Spinal cord (tissue), 9 donors: ENCODE measurements at regions not wholly inside any gene's neighbourhood (a gene's known extent, or its start where the extent isn't known, plus 50 kb on each side); places are given as distances from the start of the nearest gene placed in this dataset.

Experiments
- DNase-seq, 6 donors: peaks; one replicate each; pipeline versions ENCODE4 v3.0.0 to v3.0.0-alpha.2; 2013 to 2015; ENCODE audit warnings: low spot score in 6 of 6, low read depth in 4 of 6
- H3K27ac ChIP-seq: one replicate; pipeline ENCODE4 v1.5.1; 2013; ENCODE audit warnings: low read depth, low read length, control low read depth
- H3K27me3 ChIP-seq: one replicate; pipeline ENCODE4 v1.6.1; 2013; ENCODE audit warnings: low read length; ENCODE audit not compliant: control insufficient read depth, insufficient read depth
- H3K36me3 ChIP-seq: one replicate; pipeline ENCODE4 v1.6.1; 2013; ENCODE audit warnings: low read length; ENCODE audit not compliant: control insufficient read depth, insufficient read depth
- H3K4me1 ChIP-seq: one replicate; pipeline ENCODE4 v1.6.1; 2013; ENCODE audit warnings: low read length; ENCODE audit not compliant: control insufficient read depth, insufficient read depth
- H3K4me3 ChIP-seq: one replicate; pipeline ENCODE4 v1.5.1; 2013; ENCODE audit warnings: low read depth, low read length, control low read depth
- H3K9me3 ChIP-seq: one replicate; pipeline ENCODE4 v1.6.1; 2013; ENCODE audit warnings: low read length; ENCODE audit not compliant: control insufficient read depth, insufficient read depth
- WGBS: methylation state at CpG from one replicate; pipeline ENCODE4 v1.1.5; 2013; ENCODE audit warnings: missing lambda C conversion rate; ENCODE audit not compliant: insufficient coverage; 5-methylcytosine and 5-hydroxymethylcytosine counted together
- donor health status: healthy.

DNA sequence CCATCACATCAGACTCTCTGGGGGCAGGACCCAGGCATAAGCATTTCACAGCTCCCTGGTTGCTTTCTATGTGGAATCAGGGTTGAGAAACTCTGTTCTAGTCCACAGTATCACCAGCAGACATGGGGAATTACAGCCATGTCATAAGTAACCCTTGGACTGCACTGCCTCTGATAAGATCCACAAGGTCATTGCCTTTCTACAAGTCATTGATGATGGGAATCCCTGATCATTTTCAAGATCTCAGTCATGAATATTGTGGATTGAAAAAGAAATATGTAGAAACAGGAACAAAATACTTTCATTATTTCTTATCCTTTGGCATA lies 304.1 kb downstream of the KLF6 start:
- Histone ChIP-seq H3K27ac (no peak overlapping the region), H3K4me3 (no peak overlapping the region), H3K36me3 (no peaks in the 10 kb centered on the region), H3K4me1 (peaks cover 15% of the 10 kb centered on the region), H3K9me3 (no peaks in the 10 kb centered on the region), H3K27me3 (no peaks in the 10 kb centered on the region)
- DNase-seq = no peak

DNA sequence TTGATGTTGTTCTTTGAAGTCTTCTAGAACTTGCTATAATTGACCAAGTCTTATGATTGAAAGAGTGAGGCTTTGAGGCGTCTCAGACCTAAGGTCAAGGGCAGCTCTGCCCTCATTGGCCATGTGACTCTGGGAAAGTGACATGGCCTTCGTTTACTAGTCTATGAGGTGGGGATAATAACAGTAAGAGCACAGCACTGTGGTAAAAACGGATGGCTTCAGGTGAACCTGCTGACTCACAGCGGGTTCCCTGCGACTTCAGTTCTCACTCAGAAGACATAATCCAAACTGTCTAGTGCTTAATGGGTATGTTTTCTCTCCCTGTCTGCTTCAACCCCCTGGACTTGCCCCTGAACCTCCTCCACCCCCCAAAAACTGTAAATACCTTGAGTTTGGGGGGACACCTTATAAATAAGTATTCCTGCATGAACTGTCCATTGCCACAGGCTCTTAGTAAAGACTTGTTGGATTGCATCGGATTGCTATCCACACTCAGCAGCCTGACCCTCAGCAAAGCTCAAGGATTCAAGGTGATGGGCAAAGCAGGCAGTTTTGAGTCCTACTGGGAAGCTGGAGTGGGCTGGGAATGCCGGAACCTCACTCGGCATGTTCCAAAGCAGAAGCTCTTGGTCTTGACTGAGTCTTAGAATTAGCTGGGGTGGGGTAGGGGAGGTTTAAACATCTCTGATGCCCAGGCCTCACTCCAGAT lies 304.6 kb downstream of the KLF6 start:
- H3K4me1 ChIP-seq = peaks cover 14% of the 10 kb centered on the region
- 89% methylated on average over 3 of the region's 8 CpGs for WGBS

DNA sequence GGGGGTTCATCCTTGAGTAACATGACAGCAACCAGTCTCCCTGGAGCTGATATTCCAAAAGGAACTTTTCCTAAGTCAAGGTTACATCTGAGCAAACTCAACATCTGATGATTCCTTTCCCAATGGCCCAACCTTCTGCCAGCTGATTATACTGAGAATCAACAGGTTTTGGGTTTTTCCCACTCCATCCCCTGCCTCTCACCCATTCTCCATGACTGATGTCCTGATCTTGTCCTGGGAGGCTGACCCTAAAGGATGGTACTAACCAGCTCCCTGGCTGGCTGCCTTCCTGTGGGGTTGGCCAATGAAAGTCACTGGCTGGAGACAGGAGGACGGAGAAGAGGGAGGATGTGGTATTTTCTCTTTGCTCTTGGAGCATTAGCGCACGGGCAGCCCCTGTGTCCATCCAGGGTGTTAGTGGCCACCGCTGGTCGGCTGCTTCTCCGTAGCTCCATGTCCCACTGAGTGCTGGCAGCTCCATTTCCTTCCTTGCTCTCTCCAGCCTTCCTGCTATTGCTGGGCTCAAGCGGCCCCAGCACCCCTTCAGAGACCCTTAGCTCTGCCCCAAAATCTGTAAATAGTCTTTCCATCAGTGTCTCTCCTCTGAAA lies 306.2 kb upstream of the PITRM1 start:
- no peak for DNase-seq
- 94% methylated on average over 7 of the region's 7 CpGs for WGBS
- peaks cover 7% of the 10 kb centered on the region for H3K4me1 ChIP-seq

More for the DNA sequence above, 304.6 kb downstream of the KLF6 start:
- Histone ChIP-seq H3K9me3 (no peaks in the 10 kb centered on the region), H3K27me3 (no peaks in the 10 kb centered on the region), H3K36me3 (no peaks in the 10 kb centered on the region), H3K27ac (no peak overlapping the region), H3K4me3 (no peak overlapping the region)
- no peak for DNase-seq

DNA sequence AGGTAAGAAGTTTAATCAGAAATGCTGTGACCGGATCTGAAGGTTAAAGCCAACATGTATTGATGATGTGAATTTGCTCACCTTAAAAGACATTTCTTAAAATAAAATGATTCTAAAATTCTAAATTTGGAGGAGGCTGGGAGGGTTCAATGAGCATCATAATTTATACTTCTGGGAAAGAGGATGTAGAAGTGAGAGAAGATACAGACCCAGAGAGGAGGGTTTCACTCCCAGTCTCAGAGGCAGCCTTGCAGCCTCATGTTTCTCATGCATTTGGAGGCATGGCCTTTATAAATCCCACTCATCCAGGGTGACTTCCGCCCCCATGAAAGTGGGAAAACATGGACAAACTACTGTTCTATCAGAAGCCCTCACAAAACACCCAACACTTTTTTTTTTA lies 305.6 kb upstream of the PITRM1 start:
- Histone ChIP-seq H3K27ac (no peak overlapping the region), H3K9me3 (no peaks in the 10 kb centered on the region)
- no CpG with 5 or more reads among the region's 2 CpGs for WGBS

More for the DNA sequence above, 306.2 kb upstream of the PITRM1 start:
- Histone ChIP-seq H3K9me3 (no peaks in the 10 kb centered on the region), H3K27ac (no peak overlapping the region), H3K4me3 (no peak overlapping the region), H3K36me3 (no peaks in the 10 kb centered on the region), H3K27me3 (no peaks in the 10 kb centered on the region)

DNA sequence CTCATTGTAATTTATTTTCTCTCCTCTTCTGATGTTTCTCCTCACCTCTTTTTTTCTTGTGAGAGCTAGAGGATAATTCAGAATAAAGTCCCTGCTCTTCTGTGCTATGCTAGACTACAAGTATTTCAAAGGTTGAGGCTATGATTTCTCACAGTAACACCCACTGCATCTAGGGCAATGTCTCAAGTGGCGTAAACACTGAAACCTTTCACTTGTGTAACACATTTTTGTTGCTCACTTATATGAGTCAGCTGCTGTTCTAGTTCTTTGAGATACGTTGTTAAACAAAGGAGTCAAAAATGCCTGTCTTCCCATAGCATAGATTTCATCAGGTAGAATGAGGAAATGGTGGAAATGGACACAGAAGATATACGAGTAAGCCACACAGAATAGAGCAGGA lies 305.1 kb upstream of the PITRM1 start:
- H3K27me3 ChIP-seq = no peaks in the 10 kb centered on the region
- no CpG with 5 or more reads among the region's 3 CpGs for WGBS
- no peak overlapping the region for H3K27ac ChIP-seq
- DNase-seq = no peak
- no peaks in the 10 kb centered on the region for H3K9me3 ChIP-seq
- H3K4me1 ChIP-seq = peaks cover 6% of the 10 kb centered on the region
- no peak overlapping the region for H3K4me3 ChIP-seq
- no peaks in the 10 kb centered on the region for H3K36me3 ChIP-seq

More for the DNA sequence above, 305.6 kb upstream of the PITRM1 start:
- Histone ChIP-seq H3K27me3 (no peaks in the 10 kb centered on the region), H3K4me3 (no peak overlapping the region), H3K4me1 (peaks cover 6% of the 10 kb centered on the region), H3K36me3 (no peaks in the 10 kb centered on the region)
- no peak for DNase-seq

DNA sequence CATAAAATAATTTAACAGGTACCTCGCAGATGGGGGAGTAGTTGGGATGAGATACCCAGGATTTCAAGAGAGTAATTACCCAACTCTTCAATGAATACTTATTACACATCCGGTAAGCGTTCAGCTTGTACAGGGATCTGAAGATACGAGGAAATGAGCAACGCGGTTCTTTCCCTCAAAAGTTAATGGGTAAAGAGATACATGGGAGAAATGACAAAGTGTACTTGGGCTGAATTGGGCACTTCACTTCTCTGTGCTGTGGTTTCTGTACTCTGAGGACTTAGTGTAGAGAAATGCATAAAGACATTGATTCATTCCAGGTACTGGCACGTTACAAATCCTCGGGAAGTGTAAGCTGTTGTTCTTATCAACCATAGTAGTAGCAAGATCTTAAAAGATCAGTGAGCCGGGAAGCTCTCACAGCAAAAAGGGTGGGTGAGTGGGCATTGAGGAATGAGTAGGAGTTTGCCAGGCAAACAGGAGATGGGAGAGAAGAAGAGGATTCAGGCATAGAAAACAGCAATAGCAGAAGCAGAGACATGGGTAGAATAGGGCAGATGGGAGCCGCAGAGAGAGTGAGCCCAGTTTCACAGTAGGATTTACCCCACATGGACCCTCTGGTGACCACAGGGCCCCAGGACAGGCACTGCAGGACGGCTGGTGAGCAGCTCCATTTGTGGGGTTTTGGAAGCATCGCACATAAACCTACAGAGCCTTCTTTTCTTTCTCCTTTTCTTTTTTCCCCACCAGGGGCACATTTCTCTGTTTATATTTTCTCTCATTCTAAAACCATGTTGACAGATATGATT lies 304.3 kb upstream of the PITRM1 start:
- Histone ChIP-seq H3K9me3 (no peaks in the 10 kb centered on the region), H3K27me3 (no peaks in the 10 kb centered on the region), H3K36me3 (no peaks in the 10 kb centered on the region), H3K27ac (peak overlapping the region; percentile 19), H3K4me3 (no peak overlapping the region), H3K4me1 (peaks cover 6% of the 10 kb centered on the region)
- DNase-seq = no peak
- 85% methylated on average over 8 of the region's 12 CpGs for WGBS

DNA sequence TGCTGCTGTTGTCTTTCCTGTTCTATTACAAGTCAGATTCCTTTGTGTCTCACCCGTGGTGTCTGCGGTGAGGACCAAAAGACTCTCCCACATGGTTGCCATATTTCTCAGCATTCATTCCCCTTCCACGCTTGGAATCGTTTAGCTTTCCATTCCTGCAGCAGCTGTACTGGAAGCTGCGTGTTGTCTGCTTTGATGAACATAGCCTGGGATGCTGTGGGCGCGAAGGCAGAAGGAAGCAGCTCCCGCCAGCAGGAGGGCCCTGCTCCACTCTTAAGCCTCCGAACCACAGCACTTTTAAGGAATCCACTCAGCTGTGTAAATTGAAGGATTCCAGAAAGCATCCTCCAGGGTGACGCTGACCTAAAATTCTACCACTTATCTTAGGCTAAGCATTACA lies 303.6 kb upstream of the PITRM1 start:
- Histone ChIP-seq H3K9me3 (no peaks in the 10 kb centered on the region), H3K27ac (peak overlapping the region; percentile 45), H3K27me3 (no peaks in the 10 kb centered on the region), H3K4me1 (peaks cover 11% of the 10 kb centered on the region), H3K36me3 (no peaks in the 10 kb centered on the region), H3K4me3 (no peak overlapping the region)
- WGBS = 48% methylated on average over 8 of the region's 10 CpGs
- DNase-seq = peak in 2 of 6 donors; percentile 54 to 67

DNA sequence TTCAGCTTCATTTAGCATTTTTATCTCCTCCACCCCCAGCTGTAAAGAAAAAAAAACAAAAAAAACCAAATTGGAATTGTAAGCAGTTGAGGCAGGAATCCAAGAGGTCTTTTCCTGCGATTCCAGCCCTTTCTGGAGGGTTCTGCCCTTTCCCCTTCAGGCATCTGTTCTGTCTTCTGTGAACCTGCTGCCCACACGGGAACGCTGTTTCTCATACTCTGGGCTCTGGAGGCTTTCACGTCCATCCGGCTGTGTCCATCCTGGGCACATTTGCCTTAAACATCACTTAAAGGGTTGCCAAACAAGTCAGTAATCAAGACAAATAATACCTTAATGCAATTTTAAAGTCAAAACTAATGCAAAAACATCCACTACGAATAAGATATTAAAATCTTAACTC lies 302.8 kb upstream of the PITRM1 start:
- Histone ChIP-seq H3K27ac (peak overlapping the region; percentile 45), H3K4me1 (peaks cover 11% of the 10 kb centered on the region), H3K4me3 (no peak overlapping the region), H3K36me3 (no peaks in the 10 kb centered on the region), H3K9me3 (no peaks in the 10 kb centered on the region), H3K27me3 (no peaks in the 10 kb centered on the region)
- DNase-seq = no peak
- 72% methylated on average over 5 of the region's 6 CpGs for WGBS

DNA sequence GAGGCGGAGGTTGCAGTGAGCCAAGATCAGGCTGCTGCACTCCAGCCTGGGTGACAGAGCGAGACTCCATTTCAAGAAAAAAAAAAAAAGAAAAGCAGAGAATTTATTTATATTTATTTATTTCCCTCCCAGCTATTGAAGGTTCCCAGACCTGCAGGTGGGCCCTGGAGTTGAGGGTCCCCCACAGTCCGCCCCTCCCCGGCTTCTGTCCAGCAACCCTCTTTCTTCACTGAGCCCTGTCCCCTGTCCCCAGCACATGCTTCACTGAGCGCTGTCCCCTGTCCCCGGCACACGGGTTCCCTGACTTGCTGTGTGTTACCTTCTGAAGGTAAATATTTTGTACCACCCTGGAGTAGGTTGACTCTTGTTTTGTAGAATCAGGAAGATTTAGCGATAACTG lies 301.7 kb upstream of the PITRM1 start:
- H3K4me3 ChIP-seq = no peak overlapping the region
- DNase-seq = no peak
- H3K27me3 ChIP-seq = no peaks in the 10 kb centered on the region
- peaks cover 14% of the 10 kb centered on the region for H3K4me1 ChIP-seq
- WGBS = 100% methylated on average over 2 of the region's 8 CpGs
- no peak overlapping the region for H3K27ac ChIP-seq
- H3K36me3 ChIP-seq = no peaks in the 10 kb centered on the region
- H3K9me3 ChIP-seq = no peaks in the 10 kb centered on the region
